NCI-H2171 (cell line): ENCODE measurements at regions not wholly inside any gene's neighbourhood (a gene's known extent, or its start where the extent isn't known, plus 50 kb on each side); places are given as distances from the start of the nearest gene placed in this dataset.
"Not testable (repeated sequence)": the region's sequence is repeated elsewhere in the genome, so short reads cannot be mapped to it uniquely, and the experiment has no call there.

ENCODE experiments used
- DNase-seq: peaks from one replicate; lab custom pipeline; 2025; lab: John Stamatoyannopoulos, UW

- no peak for DNase-seq
Measured at GRCh38 chr3:89932882-89933281, 825.5 kb downstream of the EPHA3 start.

- not testable (repeated sequence) for DNase-seq
Measured at GRCh38 chr3:89944461-89944860, 837.0 kb downstream of the EPHA3 start.

- no peak for DNase-seq
Measured at GRCh38 chr3:89946884-89947283, 839.5 kb downstream of the EPHA3 start.

- DNase-seq = no peak
Measured at GRCh38 chr3:89947337-89947954, 840.0 kb downstream of the EPHA3 start.

GRCh38 chr3:89948008-89948407 lies 840.6 kb downstream of the EPHA3 start:
- no peak for DNase-seq

GRCh38 chr3:89950772-89951171 lies 843.4 kb downstream of the EPHA3 start:
- DNase-seq = no peak

- DNase-seq = no peak
Measured at GRCh38 chr3:89954137-89954536, 846.7 kb downstream of the EPHA3 start.

- no peak for DNase-seq
Measured at GRCh38 chr3:89955156-89955555, 847.7 kb downstream of the EPHA3 start.

GRCh38 chr3:89957451-89957850 lies 850.0 kb downstream of the EPHA3 start:
- DNase-seq = no peak

GRCh38 chr3:89958163-89958562 lies 850.7 kb downstream of the EPHA3 start:
- DNase-seq = not testable (repeated sequence)

- no peak for DNase-seq
Measured at GRCh38 chr3:89964347-89964746, 856.9 kb downstream of the EPHA3 start.

- DNase-seq = no peak
Measured at GRCh38 chr3:89966877-89967665, 859.6 kb downstream of the EPHA3 start.

GRCh38 chr3:89971329-89971728 lies 863.9 kb downstream of the EPHA3 start:
- DNase-seq = no peak

GRCh38 chr3:89973156-89973555 lies 865.7 kb downstream of the EPHA3 start:
- DNase-seq = no peak

GRCh38 chr3:89974903-89975519 lies 867.6 kb downstream of the EPHA3 start:
- no peak for DNase-seq

GRCh38 chr3:89983449-89983848 lies 876.0 kb downstream of the EPHA3 start:
- DNase-seq = no peak

GRCh38 chr3:90005281-90005847 lies 897.9 kb downstream of the EPHA3 start:
- DNase-seq = no peak

- DNase-seq = peak; percentile 1
Measured at GRCh38 chr3:90007778-90008499, 900.5 kb downstream of the EPHA3 start.

- DNase-seq = no peak
Measured at GRCh38 chr3:90010341-90010740, 902.9 kb downstream of the EPHA3 start.

- no peak for DNase-seq
Measured at GRCh38 chr3:90011131-90011530, 903.7 kb downstream of the EPHA3 start.

GRCh38 chr3:90011596-90011995 lies 904.2 kb downstream of the EPHA3 start:
- DNase-seq = no peak

- no peak for DNase-seq
Measured at GRCh38 chr3:90011996-90012395, 904.6 kb downstream of the EPHA3 start.
